ENCODE measurements at regions not wholly inside any gene's neighbourhood (a gene's known extent, or its start where the extent isn't known, plus 50 kb on each side); places are given as distances from the start of the nearest gene placed in this dataset.

DNA sequence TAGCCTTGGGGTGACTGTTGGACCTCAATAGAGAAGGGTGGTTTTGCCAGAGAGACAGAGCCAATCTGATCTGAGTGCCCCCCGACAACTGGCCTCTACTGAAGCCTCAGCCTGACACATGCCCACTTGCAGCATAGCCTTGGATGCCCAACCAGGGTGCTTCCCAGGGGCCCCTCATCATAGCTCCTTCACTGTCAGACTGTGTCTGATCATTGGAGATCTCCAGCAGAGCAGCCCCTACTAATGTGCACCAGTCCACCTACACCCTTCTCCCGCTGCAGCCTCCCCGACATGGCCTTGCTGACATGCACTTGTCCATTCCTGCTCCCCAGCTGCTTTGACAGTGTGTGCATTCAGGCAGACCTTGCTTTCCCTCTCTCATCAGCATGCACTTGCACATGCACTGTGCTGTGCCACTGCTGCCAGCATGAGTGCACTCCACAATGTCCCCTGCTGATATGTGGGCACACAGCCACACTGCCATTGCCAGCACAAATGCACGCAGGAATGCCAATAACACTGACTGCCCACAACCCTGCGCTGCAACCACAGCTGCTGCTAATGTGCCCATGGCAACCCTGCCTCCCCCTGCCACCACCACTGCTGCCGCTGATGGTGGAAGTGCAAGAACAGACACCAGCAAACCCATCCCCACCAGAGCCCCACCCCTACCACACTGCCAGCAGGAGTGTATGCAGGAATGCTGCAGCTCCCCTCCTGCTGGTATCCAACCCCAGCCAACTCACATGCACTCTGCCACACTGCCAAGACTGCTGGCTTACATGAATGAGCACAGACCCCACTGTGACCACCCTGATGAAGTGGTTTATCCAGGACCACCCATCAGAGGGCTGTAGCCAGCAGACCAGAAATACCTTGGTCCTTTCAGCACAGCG, 68.1 kb upstream of the ZMAT1 start:
- DNase-seq (peak in 1 of 2 donors; percentile 20), ATAC-seq (ENCODE audit: low FRiP score in 2 of 2) (peak in 1 of 2 donors; percentile 53)
- H3K4me1 ChIP-seq, result no peaks in the 10 kb centered on the region
- no peaks in the 10 kb centered on the region for H3K36me3 ChIP-seq
- H3K27ac ChIP-seq, result no peak overlapping the region
- no peak overlapping the region for H3K4me3 ChIP-seq
- TF ChIP-seq, protein P1, sequence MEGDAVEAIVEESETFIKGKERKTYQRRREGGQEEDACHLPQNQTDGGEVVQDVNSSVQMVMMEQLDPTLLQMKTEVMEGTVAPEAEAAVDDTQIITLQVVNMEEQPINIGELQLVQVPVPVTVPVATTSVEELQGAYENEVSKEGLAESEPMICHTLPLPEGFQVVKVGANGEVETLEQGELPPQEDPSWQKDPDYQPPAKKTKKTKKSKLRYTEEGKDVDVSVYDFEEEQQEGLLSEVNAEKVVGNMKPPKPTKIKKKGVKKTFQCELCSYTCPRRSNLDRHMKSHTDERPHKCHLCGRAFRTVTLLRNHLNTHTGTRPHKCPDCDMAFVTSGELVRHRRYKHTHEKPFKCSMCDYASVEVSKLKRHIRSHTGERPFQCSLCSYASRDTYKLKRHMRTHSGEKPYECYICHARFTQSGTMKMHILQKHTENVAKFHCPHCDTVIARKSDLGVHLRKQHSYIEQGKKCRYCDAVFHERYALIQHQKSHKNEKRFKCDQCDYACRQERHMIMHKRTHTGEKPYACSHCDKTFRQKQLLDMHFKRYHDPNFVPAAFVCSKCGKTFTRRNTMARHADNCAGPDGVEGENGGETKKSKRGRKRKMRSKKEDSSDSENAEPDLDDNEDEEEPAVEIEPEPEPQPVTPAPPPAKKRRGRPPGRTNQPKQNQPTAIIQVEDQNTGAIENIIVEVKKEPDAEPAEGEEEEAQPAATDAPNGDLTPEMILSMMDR (IDR thresholded peaks at IDR 0.05), result no peak
- TF ChIP-seq EP300 (IDR thresholded peaks at IDR 0.05) (no peak), POLR2A (IDR thresholded peaks at IDR 0.05) (no peak), POLR2AphosphoS5 (IDR thresholded peaks at IDR 0.05) (no peak)
- WGBS, 2 donors, result 76 to 88% methylated on average over 3 to 6 of the region's 7 CpGs
- H3K27me3 ChIP-seq, result no peaks in the 10 kb centered on the region
- H3K9me3 ChIP-seq, result no peaks in the 10 kb centered on the region

DNA sequence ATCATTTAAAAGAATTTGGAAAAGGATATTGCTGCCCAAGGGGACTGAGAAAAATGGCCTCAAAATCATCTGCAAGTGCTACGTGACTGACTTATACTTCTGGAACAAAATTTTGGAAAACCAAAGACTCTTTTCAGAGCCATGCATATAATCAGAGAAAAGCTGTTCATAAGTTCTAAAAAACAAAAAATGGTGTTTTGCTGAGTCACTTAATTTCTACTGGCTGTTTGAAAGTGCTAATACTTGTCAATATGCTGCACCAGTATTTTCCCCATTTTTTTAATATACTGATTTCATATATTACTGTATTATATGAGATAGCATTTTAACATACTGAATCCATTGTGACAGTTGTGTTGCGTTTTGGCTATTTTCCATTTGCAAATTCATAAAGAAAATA, 61.5 kb upstream of the ZMAT1 start:
- Histone ChIP-seq H3K27ac (no peak overlapping the region), H3K4me3 (no peak overlapping the region), H3K4me1 (no peaks in the 10 kb centered on the region), H3K27me3 (no peaks in the 10 kb centered on the region), H3K36me3 (no peaks in the 10 kb centered on the region), H3K9me3 (no peaks in the 10 kb centered on the region)
- TF ChIP-seq, protein P1 (IDR thresholded peaks at IDR 0.05), result no peak
- TF ChIP-seq POLR2A (IDR thresholded peaks at IDR 0.05) (no peak), EP300 (IDR thresholded peaks at IDR 0.05) (no peak)
- no peak for ATAC-seq (ENCODE audit: low FRiP score in 2 of 2)
- DNase-seq, result no peak
- WGBS, 2 donors, result 74 to 84% methylated on average over 2 of the region's 2 CpGs

DNA sequence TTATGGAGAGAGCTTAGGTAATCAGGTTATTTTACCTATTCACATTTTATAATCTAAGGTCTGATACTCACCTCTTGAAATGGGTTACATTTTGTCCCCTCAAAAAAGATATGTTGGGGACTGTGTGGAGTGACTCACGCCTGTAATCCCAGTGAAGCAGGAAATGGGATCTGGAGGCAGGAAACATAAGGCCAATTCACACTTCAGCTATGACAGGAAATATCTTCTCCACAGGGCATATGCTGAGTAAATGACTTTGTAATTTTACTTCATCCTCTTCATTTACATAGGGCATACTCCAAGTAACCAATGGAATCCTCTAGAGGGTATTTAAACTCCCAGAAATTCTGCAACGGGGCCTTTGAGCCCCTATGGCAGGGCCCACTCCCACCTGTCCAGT, 54.8 kb upstream of the ZMAT1 start:
- Histone ChIP-seq H3K27ac (no peak overlapping the region), H3K4me1 (no peaks in the 10 kb centered on the region), H3K4me3 (no peak overlapping the region), H3K9me3 (no peaks in the 10 kb centered on the region), H3K27me3 (no peaks in the 10 kb centered on the region), H3K36me3 (no peaks in the 10 kb centered on the region)
- ATAC-seq (ENCODE audit: low FRiP score in 2 of 2) (no peak), DNase-seq (no peak)
- WGBS, 2 donors, result 40 to 42% methylated on average over 2 of the region's 2 CpGs
- TF ChIP-seq, protein P1 (IDR thresholded peaks at IDR 0.05), result no peak
- TF ChIP-seq POLR2AphosphoS5 (IDR thresholded peaks at IDR 0.05) (no peak), EP300 (IDR thresholded peaks at IDR 0.05) (no peak)

All from upper lobe of left lung (tissue), 6 donors.